HEK293 (cell line): ENCODE measurements at regions not wholly inside any gene's neighbourhood (a gene's known extent, or its start where the extent isn't known, plus 50 kb on each side); places are given as distances from the start of the nearest gene placed in this dataset.

Experiments used
- CTCF ChIA-PET: fragments of 350-600 bp; formaldehyde crosslinking; extraction: SDS; loops from one replicate; lab custom pipeline; 2021; ENCODE audit warnings: antibody characterized with exemption; lab: Yijun Ruan, JAX
- POLR2A ChIA-PET: fragments of 300-600 bp; formaldehyde crosslinking; extraction: SDS; loops from one replicate; lab custom pipeline; 2020; ENCODE audit warnings: antibody characterized with exemption, inconsistent platforms; lab: Yijun Ruan, JAX
- H3K27ac ChIP-seq: fragments of 200-500 bp; sonication (Bioruptor generic); 2 replicates; pipeline ENCODE4 v1.5.1; 2014; ENCODE audit warnings: low read depth, low read length, control low read depth, inconsistent platforms; ENCODE audit errors: extremely low read depth
- H3K36me3 ChIP-seq, 2 experiments: fragments of 200-500 bp in 1 of 2; sonication (Bioruptor generic) in 1 of 2; 1 replicate in 1 of 2; 2 replicates in 1 of 2; pipeline ENCODE4 v1.5.1; 2014 to 2017; ENCODE audit warnings: inconsistent platforms in 2 of 2, low read length in 2 of 2; ENCODE audit not compliant: control insufficient read depth in 2 of 2, insufficient read depth in 1 of 2
- H3K4me1 ChIP-seq: fragments of 200-500 bp; sonication (Bioruptor generic); 2 replicates; pipeline ENCODE4 v1.5.1; 2014; ENCODE audit warnings: mild to moderate bottlenecking, low read length, inconsistent platforms; ENCODE audit not compliant: control insufficient read depth, insufficient read depth
- H3K4me3 ChIP-seq: 2 replicates; pipeline ENCODE4 v1.5.1; 2011; ENCODE audit warnings: low read depth, mild to moderate bottlenecking, control low read depth, low read length, moderate library complexity
- H3K9me3 ChIP-seq: fragments of 200-500 bp; sonication (Bioruptor generic); 2 replicates; pipeline ENCODE4 v1.5.1; 2014; ENCODE audit warnings: low read depth, low read length, inconsistent platforms; ENCODE audit not compliant: control insufficient read depth, insufficient read depth
- HOXA7 ChIP-seq: sonication (generic); formaldehyde crosslinking; IDR thresholded peaks from 2 replicates; pipeline ENCODE4 v1.8.1; 2022; ENCODE audit warnings: missing genetic modification reagents, borderline replicate concordance
- IKZF3 ChIP-seq: fragments of 450-650 bp; IDR thresholded peaks from 2 replicates; pipeline ENCODE4 v1.5.0; 2018; ENCODE audit warnings: missing biosample characterization, mild to moderate bottlenecking, missing genetic modification characterization, moderate library complexity
- SCRT2 ChIP-seq: fragments of 450-650 bp; formaldehyde crosslinking; IDR thresholded peaks from 2 replicates; pipeline ENCODE4 v1.5.1; 2016; ENCODE audit warnings: missing biosample characterization, missing genetic modification characterization
- ZBTB21 ChIP-seq: fragments of 450-650 bp; formaldehyde crosslinking; IDR thresholded peaks from 2 replicates; pipeline ENCODE4 v1.5.1; 2017; ENCODE audit warnings: missing biosample characterization, missing genetic modification characterization
- ZBTB7A ChIP-seq: fragments of 450-650 bp; formaldehyde crosslinking; IDR thresholded peaks from 2 replicates; pipeline ENCODE4 v1.5.1; 2016; ENCODE audit warnings: low read depth, missing biosample characterization, missing genetic modification characterization
- ZNF16 ChIP-seq: fragments of 450-650 bp; formaldehyde crosslinking; IDR thresholded peaks from 2 replicates; pipeline ENCODE4 v1.5.1; 2016; ENCODE audit warnings: low read depth, missing biosample characterization, missing genetic modification characterization
- ZNF19 ChIP-seq: fragments of 450-650 bp; formaldehyde crosslinking; IDR thresholded peaks from 2 replicates; pipeline ENCODE4; 2016; ENCODE audit warnings: missing biosample characterization, missing genetic modification characterization, low read depth
- ZNF221 ChIP-seq: fragments of 450-650 bp; formaldehyde crosslinking; IDR thresholded peaks from 2 replicates; pipeline ENCODE4 v1.5.1; 2017; ENCODE audit warnings: missing biosample characterization, missing genetic modification characterization, borderline replicate concordance
- ZNF311 ChIP-seq: fragments of 450-650 bp; formaldehyde crosslinking; IDR thresholded peaks from 2 replicates; pipeline ENCODE4 v1.5.1; 2017; ENCODE audit warnings: missing biosample characterization, missing genetic modification characterization, borderline replicate concordance
- ZNF341 ChIP-seq: fragments of 450-650 bp; formaldehyde crosslinking; IDR thresholded peaks from 2 replicates; pipeline ENCODE4; 2016; ENCODE audit warnings: low read depth, missing biosample characterization, missing genetic modification characterization
- ZNF37A ChIP-seq: fragments of 450-650 bp; IDR thresholded peaks from 2 replicates; pipeline ENCODE4 v1.5.1; 2018; ENCODE audit warnings: missing biosample characterization, missing genetic modification characterization
- ZNF394 ChIP-seq: fragments of 450-650 bp; formaldehyde crosslinking; IDR thresholded peaks from 2 replicates; pipeline ENCODE4 v1.5.1; 2016; ENCODE audit warnings: missing biosample characterization, missing genetic modification characterization, mild to moderate bottlenecking, moderate library complexity, borderline replicate concordance
- ZNF433 ChIP-seq: fragments of 450-650 bp; formaldehyde crosslinking; IDR thresholded peaks from 2 replicates; pipeline ENCODE4 v1.5.1; 2016; ENCODE audit warnings: missing biosample characterization, missing genetic modification characterization, low read depth
- ZNF555 ChIP-seq: fragments of 450-650 bp; formaldehyde crosslinking; conservative IDR thresholded peaks from 2 replicates; pipeline ENCODE4 v1.5.1; 2017; ENCODE audit warnings: missing biosample characterization, mild to moderate bottlenecking, missing genetic modification characterization, inconsistent platforms
- ZNF558 ChIP-seq: fragments of 450-650 bp; formaldehyde crosslinking; IDR thresholded peaks from 2 replicates; pipeline ENCODE4 v1.5.1; 2016; ENCODE audit warnings: missing biosample characterization, missing genetic modification characterization
- ZNF610 ChIP-seq: fragments of 450-650 bp; formaldehyde crosslinking; IDR thresholded peaks from 2 replicates; pipeline ENCODE4 v1.5.1; 2016; ENCODE audit warnings: missing biosample characterization, missing genetic modification characterization, borderline replicate concordance
- ZNF626 ChIP-seq: fragments of 450-650 bp; sonication (Bioruptor Pico); formaldehyde crosslinking; IDR thresholded peaks from 2 replicates; pipeline ENCODE4 v1.5.1; 2018; ENCODE audit warnings: missing biosample characterization, missing genetic modification characterization, inconsistent platforms
- TF ChIP-seq, protein P1 (sequence below): IDR thresholded peaks from 2 replicates; pipeline ENCODE4 v1.6.1; 2011; ENCODE audit warnings: mild to moderate bottlenecking, low read depth, low read length, borderline replicate concordance
- TF ChIP-seq, protein P2 (sequence below): fragments of 450-650 bp; formaldehyde crosslinking; IDR thresholded peaks from 2 replicates; pipeline ENCODE4 v1.5.1; 2016; ENCODE audit warnings: missing biosample characterization, missing genetic modification characterization
- TF ChIP-seq, protein P3 (sequence below): fragments of 450-650 bp; formaldehyde crosslinking; IDR thresholded peaks from 2 replicates; pipeline ENCODE4 v1.5.1; 2016; ENCODE audit warnings: missing biosample characterization, missing genetic modification characterization
- TF ChIP-seq, protein P4 (sequence below): fragments of 450-650 bp; formaldehyde crosslinking; IDR thresholded peaks from 2 replicates; pipeline ENCODE4 v1.5.1; 2016; ENCODE audit warnings: missing biosample characterization, missing genetic modification characterization

DNA sequence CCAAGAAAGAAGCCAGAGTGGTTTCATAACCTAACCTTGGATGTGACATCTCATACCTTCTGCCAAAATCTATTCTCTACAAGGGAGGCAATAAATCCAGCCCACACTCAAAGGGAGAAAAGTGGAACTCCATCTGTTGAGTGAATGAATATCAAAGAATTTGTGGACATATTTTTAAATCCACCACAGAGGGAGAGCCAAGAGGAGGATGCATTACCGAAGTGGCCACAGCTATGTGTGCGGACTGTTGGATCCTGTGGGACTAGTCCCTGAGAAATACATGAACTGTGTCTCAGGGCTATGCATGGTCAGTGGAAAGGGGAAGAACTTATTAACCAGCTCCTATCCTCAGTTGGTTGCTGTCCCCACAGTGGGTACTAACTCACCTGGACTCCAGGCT, 273.9 kb downstream of the NUAK1 start:
- H3K4me3 ChIP-seq: no peak overlapping the region
- no peaks in the 10 kb centered on the region for H3K9me3 ChIP-seq
- H3K4me1 ChIP-seq: no peaks in the 10 kb centered on the region
- no peaks in the 10 kb centered on the region for H3K36me3 ChIP-seq
- H3K27ac ChIP-seq: no peak overlapping the region
- ChIA-PET POLR2A (interaction anchor here (0.7 kb wide), 2 partner anchors 94 to 1336 kb away, joined by 4 to 5 read pairs; no protein-coding TSS in a partner anchor), CTCF (no interaction called here)
- no peak for TF ChIP-seq HOXA7 (CRISPR knock-in tag)
- no peak for TF ChIP-seq ZNF221
- TF ChIP-seq ZNF555: no peak
- TF ChIP-seq ZNF341 (tag by site-specific recombination): no peak
- TF ChIP-seq, protein P1, sequence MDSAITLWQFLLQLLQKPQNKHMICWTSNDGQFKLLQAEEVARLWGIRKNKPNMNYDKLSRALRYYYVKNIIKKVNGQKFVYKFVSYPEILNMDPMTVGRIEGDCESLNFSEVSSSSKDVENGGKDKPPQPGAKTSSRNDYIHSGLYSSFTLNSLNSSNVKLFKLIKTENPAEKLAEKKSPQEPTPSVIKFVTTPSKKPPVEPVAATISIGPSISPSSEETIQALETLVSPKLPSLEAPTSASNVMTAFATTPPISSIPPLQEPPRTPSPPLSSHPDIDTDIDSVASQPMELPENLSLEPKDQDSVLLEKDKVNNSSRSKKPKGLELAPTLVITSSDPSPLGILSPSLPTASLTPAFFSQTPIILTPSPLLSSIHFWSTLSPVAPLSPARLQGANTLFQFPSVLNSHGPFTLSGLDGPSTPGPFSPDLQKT: no peak
- no peak for TF ChIP-seq ZNF626 (tag by site-specific recombination)
- no peak for TF ChIP-seq ZNF311 (tag by site-specific recombination)
- TF ChIP-seq ZBTB21 (tag by site-specific recombination): no peak
- TF ChIP-seq ZNF394 (tag by site-specific recombination): no peak
- no peak for TF ChIP-seq ZNF558 (tag by site-specific recombination)
- TF ChIP-seq ZNF16: no peak
- TF ChIP-seq, protein P2, sequence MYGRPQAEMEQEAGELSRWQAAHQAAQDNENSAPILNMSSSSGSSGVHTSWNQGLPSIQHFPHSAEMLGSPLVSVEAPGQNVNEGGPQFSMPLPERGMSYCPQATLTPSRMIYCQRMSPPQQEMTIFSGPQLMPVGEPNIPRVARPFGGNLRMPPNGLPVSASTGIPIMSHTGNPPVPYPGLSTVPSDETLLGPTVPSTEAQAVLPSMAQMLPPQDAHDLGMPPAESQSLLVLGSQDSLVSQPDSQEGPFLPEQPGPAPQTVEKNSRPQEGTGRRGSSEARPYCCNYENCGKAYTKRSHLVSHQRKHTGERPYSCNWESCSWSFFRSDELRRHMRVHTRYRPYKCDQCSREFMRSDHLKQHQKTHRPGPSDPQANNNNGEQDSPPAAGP (tag by site-specific recombination): no peak
- TF ChIP-seq ZNF37A (tag by site-specific recombination): no peak
- no peak for TF ChIP-seq SCRT2 (tag by site-specific recombination)

DNA sequence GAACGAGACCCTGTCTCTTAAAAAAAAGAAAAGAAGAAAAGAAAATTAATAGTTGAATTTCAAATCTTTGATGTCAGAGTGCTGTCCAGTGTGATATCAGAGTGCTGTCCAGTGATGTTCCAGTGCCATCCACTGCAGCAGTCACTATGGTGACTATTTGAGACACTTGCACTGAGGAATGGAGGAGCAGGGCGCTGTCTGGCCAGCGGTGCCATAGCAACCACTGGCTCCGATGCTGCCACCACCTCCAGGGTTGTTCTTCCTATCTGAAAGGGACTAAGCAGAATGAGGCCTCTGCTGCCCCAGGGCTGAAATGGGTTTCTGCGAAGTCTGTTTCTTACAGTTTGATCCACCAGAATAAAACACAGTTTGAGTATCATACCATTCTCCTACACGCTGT, 272.9 kb downstream of the NUAK1 start:
- H3K9me3 ChIP-seq: no peaks in the 10 kb centered on the region
- no peak overlapping the region for H3K4me3 ChIP-seq
- no peak overlapping the region for H3K27ac ChIP-seq
- no peaks in the 10 kb centered on the region for H3K4me1 ChIP-seq
- TF ChIP-seq ZNF610 (tag by site-specific recombination): no peak
- ChIA-PET POLR2A (interaction anchor here (0.7 kb wide), 1 partner anchor 97 kb away, joined by 5 read pairs; no protein-coding TSS in a partner anchor), CTCF (no interaction called here)
- H3K36me3 ChIP-seq: no peaks in the 10 kb centered on the region

DNA sequence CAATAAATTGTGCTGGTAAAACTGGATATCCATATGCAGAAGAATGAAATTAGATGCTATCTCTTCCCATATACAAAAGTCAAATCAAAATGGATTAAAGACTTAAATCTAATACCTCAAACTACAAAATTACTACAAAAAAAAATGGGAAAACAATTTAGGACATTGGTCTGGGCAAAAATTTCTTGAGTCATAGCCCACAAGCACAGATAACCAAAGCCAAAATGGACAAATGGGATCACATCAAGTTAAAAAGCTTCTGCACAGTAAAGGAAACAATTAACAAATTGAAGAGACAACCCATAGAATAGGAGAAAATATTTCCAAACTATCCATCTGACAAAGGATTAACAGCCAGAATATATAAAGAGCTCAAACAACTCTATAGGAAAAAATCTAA, 264.6 kb downstream of the NUAK1 start:
- H3K4me1 ChIP-seq: no peaks in the 10 kb centered on the region
- ChIA-PET CTCF (no interaction called here), POLR2A (no interaction called here)
- no peaks in the 10 kb centered on the region for H3K9me3 ChIP-seq
- no peak overlapping the region for H3K4me3 ChIP-seq
- H3K36me3 ChIP-seq: no peaks in the 10 kb centered on the region
- no peak overlapping the region for H3K27ac ChIP-seq
- no peak for TF ChIP-seq HOXA7 (CRISPR knock-in tag)
- TF ChIP-seq ZBTB7A (tag by site-specific recombination): no peak
- TF ChIP-seq ZNF19: no peak
- no peak for TF ChIP-seq ZNF433 (tag by site-specific recombination)
- TF ChIP-seq IKZF3 (tag by site-specific recombination): no peak
- TF ChIP-seq, protein P3, sequence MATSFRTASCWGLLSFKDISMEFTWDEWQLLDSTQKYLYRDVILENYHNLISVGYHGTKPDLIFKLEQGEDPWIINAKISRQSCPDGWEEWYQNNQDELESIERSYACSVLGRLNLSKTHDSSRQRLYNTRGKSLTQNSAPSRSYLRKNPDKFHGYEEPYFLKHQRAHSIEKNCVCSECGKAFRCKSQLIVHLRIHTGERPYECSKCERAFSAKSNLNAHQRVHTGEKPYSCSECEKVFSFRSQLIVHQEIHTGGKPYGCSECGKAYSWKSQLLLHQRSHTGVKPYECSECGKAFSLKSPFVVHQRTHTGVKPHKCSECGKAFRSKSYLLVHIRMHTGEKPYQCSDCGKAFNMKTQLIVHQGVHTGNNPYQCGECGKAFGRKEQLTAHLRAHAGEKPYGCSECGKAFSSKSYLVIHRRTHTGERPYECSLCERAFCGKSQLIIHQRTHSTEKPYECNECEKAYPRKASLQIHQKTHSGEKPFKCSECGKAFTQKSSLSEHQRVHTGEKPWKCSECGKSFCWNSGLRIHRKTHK (tag by site-specific recombination): no peak
- TF ChIP-seq, protein P4, sequence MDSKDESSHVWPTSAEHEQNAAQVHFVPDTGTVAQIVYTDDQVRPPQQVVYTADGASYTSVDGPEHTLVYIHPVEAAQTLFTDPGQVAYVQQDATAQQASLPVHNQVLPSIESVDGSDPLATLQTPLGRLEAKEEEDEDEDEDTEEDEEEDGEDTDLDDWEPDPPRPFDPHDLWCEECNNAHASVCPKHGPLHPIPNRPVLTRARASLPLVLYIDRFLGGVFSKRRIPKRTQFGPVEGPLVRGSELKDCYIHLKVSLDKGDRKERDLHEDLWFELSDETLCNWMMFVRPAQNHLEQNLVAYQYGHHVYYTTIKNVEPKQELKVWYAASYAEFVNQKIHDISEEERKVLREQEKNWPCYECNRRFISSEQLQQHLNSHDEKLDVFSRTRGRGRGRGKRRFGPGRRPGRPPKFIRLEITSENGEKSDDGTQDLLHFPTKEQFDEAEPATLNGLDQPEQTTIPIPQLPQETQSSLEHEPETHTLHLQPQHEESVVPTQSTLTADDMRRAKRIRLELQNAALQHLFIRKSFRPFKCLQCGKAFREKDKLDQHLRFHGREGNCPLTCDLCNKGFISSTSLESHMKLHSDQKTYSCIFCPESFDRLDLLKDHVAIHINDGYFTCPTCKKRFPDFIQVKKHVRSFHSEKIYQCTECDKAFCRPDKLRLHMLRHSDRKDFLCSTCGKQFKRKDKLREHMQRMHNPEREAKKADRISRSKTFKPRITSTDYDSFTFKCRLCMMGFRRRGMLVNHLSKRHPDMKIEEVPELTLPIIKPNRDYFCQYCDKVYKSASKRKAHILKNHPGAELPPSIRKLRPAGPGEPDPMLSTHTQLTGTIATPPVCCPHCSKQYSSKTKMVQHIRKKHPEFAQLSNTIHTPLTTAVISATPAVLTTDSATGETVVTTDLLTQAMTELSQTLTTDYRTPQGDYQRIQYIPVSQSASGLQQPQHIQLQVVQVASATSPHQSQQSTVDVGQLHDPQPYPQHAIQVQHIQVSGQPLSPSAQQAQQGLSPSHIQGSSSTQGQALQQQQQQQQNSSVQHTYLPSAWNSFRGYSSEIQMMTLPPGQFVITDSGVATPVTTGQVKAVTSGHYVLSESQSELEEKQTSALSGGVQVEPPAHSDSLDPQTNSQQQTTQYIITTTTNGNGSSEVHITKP (tag by site-specific recombination): no peak
